Subcutaneous abdominal adipose tissue (tissue), 5 donors: ENCODE measurements at regions not wholly inside any gene's neighbourhood (a gene's known extent, or its start where the extent isn't known, plus 50 kb on each side); places are given as distances from the start of the nearest gene placed in this dataset.
"Not testable (repeated sequence)": the region's sequence is repeated elsewhere in the genome, so short reads cannot be mapped to it uniquely, and the experiment has no call there.

ENCODE experiments used
- H3K27ac ChIP-seq: one replicate; pipeline ENCODE4 v1.7.0; 2013; ENCODE audit warnings: low read depth, mild to moderate bottlenecking, inconsistent platforms, low read length, moderate library complexity
- H3K27me3 ChIP-seq, 5 donors: one replicate each; pipeline ENCODE4 v1.7.0; 2013; ENCODE audit warnings: low read length in 5 of 5, inconsistent platforms in 1 of 5; ENCODE audit not compliant: control insufficient read depth in 5 of 5, insufficient read depth in 4 of 5
- H3K36me3 ChIP-seq, 5 donors: one replicate each; pipeline ENCODE4 v1.7.0; 2013; ENCODE audit warnings: low read length in 5 of 5; ENCODE audit not compliant: control insufficient read depth in 5 of 5, insufficient read depth in 5 of 5
- H3K4me1 ChIP-seq, 5 donors: one replicate each; pipeline ENCODE4 v1.7.0; 2013; ENCODE audit warnings: low read length in 5 of 5, mild to moderate bottlenecking in 3 of 5, moderate library complexity in 1 of 5; ENCODE audit not compliant: control insufficient read depth in 5 of 5, insufficient read depth in 5 of 5
- H3K4me3 ChIP-seq, 5 donors: one replicate each; pipeline ENCODE4 v1.7.0; 2013; ENCODE audit warnings: low read length in 5 of 5, low read depth in 1 of 5
- H3K9ac ChIP-seq, 5 donors: one replicate each; pipeline ENCODE4 v1.7.0; 2013; ENCODE audit warnings: low read length in 5 of 5, mild to moderate bottlenecking in 4 of 5, moderate library complexity in 3 of 5
- H3K9me3 ChIP-seq, 5 donors: one replicate each; pipeline ENCODE4 v1.7.0; 2013; ENCODE audit warnings: low read length in 5 of 5; ENCODE audit not compliant: control insufficient read depth in 5 of 5
- donor health status: healthy.
- donor health status: healthy.
- donor health status: healthy.
- donor health status: healthy.
- donor health status: healthy.

GRCh38 chr14:71554323-71554722, 377.9 kb upstream of the RGS6 start:
- H3K4me3 ChIP-seq = no peak overlapping the region
- H3K27me3 ChIP-seq = no peaks in the 10 kb centered on the region
- no peak overlapping the region for H3K27ac ChIP-seq
- H3K36me3 ChIP-seq = no peaks in the 10 kb centered on the region
- peaks cover 0 to 4% (median 0%) of the 10 kb centered on the region in 5 donors for H3K9me3 ChIP-seq
- no peak overlapping the region for H3K9ac ChIP-seq
- H3K4me1 ChIP-seq = no peaks in the 10 kb centered on the region

DNA sequence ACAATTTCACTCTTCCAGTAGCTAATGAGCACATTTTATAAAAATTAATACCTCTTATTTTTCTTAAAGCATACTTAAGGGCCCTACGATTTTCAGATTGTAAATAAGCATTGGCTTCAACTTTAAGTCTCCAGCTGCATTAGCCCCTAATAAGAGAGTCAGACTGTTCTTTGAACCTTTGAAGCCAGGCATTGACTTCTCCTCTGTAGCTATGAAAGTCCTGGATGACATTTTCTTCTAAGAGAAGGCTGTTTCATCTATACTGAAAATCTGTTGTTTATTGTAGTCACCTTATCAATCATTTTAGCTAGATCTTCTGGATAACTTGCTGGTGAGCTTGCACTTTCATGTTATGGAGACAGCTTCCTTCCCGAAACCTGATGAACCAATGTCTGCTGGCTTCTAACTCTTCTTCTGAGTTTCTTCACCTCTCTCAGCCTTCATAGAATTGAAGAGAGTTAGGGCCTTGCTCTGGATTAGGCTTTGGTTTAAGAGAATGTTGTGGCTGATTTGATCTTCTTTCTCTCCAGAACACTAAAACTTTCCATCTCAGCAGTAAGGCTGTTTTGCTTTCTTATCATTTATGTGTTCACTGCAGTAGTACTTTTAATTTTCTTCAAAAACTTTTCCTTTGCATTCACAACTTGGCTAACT, 377.1 kb upstream of the RGS6 start:
- H3K9me3 ChIP-seq = peaks cover 0 to 4% (median 0%) of the 10 kb centered on the region in 5 donors
- no peak overlapping the region for H3K27ac ChIP-seq
- H3K9ac ChIP-seq = no peak overlapping the region
- H3K36me3 ChIP-seq = no peaks in the 10 kb centered on the region
- no peaks in the 10 kb centered on the region for H3K4me1 ChIP-seq
- no peaks in the 10 kb centered on the region for H3K27me3 ChIP-seq
- no peak overlapping the region for H3K4me3 ChIP-seq

- Histone ChIP-seq H3K36me3 (no peaks in the 10 kb centered on the region), H3K4me1 (no peaks in the 10 kb centered on the region), H3K9me3 (peaks cover 0 to 4% (median 0%) of the 10 kb centered on the region in 5 donors), H3K9ac (no peak overlapping the region), H3K27me3 (no peaks in the 10 kb centered on the region), H3K27ac (no peak overlapping the region), H3K4me3 (no peak overlapping the region)
Observed at GRCh38 chr14:71555654-71556559, 376.3 kb upstream of the RGS6 start.

DNA sequence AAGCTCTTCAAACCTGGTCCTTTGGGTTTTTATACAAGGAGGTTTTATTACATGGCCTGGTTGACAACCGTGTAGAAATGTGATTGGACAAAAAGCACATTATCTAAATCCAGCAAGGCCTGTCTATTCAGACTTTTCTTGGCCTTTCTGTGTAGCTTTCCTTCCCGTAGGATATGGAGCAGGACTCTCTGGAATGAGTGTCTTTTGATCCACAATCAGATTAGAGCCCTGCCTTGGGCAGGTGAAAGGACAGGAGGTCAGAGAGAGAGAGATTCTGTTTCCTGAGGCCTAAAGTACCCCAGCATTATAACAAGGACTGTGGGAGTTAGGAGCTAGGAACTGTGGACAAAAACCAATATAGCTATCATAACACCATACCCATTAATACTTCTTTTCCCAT, 375.5 kb upstream of the RGS6 start:
- Histone ChIP-seq H3K27ac (no peak overlapping the region), H3K9me3 (peaks cover 0 to 4% (median 0%) of the 10 kb centered on the region in 5 donors), H3K9ac (no peak overlapping the region), H3K27me3 (no peaks in the 10 kb centered on the region), H3K4me3 (no peak overlapping the region), H3K4me1 (no peaks in the 10 kb centered on the region), H3K36me3 (no peaks in the 10 kb centered on the region)

DNA sequence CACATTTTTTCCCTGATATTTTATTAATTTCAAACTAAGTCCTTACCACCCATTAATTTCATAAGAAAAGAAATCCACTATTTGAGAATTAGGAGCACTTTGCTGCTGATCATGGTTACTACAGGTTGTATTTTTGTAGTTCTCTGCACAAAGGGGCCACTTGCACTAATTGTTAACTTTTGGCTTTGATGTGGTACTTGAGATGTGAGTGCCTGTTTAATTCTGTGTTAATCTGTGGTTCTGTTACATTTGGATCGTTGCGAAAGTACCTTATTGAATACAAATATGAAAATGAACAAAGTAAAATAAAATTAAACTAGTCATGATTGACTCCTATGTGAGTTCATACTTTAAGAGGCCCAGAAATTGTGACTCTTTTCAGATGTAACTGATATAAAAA, 374.9 kb upstream of the RGS6 start:
- H3K4me1 ChIP-seq = no peaks in the 10 kb centered on the region
- H3K4me3 ChIP-seq = no peak overlapping the region
- H3K9me3 ChIP-seq = peaks cover 0 to 4% (median 0%) of the 10 kb centered on the region in 5 donors
- no peak overlapping the region for H3K27ac ChIP-seq
- no peaks in the 10 kb centered on the region for H3K27me3 ChIP-seq
- H3K9ac ChIP-seq = no peak overlapping the region
- H3K36me3 ChIP-seq = no peaks in the 10 kb centered on the region

DNA sequence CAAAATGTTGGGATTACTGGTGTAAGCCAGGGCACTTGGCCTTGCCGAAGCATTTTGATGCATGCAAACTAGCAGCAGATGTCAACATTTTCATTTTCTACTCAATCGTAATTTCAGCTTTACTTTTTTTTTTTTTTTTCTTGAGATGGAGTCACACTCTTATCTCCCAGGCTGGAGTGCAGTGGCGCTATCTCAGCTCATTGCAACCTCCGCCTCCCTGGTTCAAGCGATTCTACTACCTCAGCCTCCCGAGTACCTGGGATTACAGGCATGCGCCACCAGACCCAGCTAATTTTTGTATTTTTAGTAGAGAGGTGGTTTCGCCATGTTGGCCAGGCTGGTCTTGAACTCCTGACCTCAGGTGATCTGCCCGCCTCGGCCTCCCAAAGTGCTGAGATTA, 373.3 kb upstream of the RGS6 start:
- H3K27me3 ChIP-seq, H3K27ac ChIP-seq, H3K4me1 ChIP-seq, H3K9me3 ChIP-seq, H3K9ac ChIP-seq, H3K36me3 ChIP-seq, H3K4me3 ChIP-seq: not testable (repeated sequence)

DNA sequence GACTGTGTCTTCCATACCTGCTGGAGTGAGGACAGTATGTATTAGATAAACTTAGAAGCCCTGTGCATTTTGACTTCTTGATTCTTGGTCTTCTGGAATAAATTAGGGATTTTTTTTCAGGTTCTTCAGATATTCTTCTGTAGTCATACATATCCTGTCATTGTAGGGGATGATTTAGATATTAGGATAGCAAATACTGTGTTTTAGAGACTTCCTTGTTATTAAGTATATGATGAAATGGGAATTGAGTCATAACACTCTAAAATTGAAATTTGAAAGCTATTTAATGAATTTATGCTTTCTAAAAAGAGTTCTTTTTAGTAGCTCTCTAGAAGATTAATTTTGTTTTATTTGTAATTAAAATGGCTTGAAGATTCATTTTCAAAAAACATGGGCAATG, 371.5 kb upstream of the RGS6 start:
- H3K9ac ChIP-seq = no peak overlapping the region
- H3K27me3 ChIP-seq = no peaks in the 10 kb centered on the region
- H3K4me3 ChIP-seq = no peak overlapping the region
- no peaks in the 10 kb centered on the region for H3K36me3 ChIP-seq
- no peaks in the 10 kb centered on the region for H3K9me3 ChIP-seq
- H3K27ac ChIP-seq = no peak overlapping the region
- no peaks in the 10 kb centered on the region for H3K4me1 ChIP-seq

DNA sequence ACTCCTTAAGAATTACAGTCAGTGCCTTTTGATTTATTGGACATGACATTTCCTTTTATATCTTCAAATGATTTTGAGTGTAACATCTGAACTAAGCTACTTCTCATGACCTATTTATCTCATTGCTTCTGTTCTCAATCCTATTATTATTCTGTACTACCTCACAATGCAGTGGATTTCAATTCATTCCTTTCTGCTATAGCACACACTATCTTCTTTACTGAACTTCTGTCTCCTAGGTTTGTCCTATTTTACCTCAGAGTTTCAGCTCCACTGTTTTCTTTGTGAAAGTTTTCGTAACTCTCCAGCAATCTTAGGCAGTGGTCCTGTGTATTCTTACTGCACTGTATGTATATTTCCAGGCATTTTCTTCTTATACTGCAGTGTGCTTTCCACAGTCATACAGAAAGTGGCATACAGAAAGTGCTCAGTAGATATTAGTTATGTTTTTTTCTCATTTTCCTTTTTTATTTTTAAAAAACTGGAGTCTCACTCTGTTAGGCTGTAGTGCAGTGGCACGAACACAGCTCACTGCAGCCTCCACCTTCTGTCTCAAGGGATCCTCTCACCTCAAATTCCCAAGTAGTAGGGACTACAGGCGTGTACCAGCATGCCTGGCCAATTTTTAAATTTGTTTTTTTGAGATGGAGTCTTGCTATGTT, 368.6 kb upstream of the RGS6 start:
- Histone ChIP-seq H3K27ac (no peak overlapping the region), H3K36me3 (no peaks in the 10 kb centered on the region), H3K9me3 (no peaks in the 10 kb centered on the region), H3K4me1 (peaks cover 0 to 2% (median 0%) of the 10 kb centered on the region in 5 donors), H3K4me3 (no peak overlapping the region), H3K9ac (no peak overlapping the region), H3K27me3 (no peaks in the 10 kb centered on the region)

GRCh38 chr14:71566276-71566675, 366.0 kb upstream of the RGS6 start:
- H3K4me3 ChIP-seq = no peak overlapping the region

More at GRCh38 chr14:71566276-71566675, 366.0 kb upstream of the RGS6 start:
- no peaks in the 10 kb centered on the region for H3K27me3 ChIP-seq
- no peak overlapping the region for H3K27ac ChIP-seq
- H3K4me1 ChIP-seq = peaks cover 0 to 2% (median 0%) of the 10 kb centered on the region in 5 donors
- no peaks in the 10 kb centered on the region for H3K36me3 ChIP-seq
- no peak overlapping the region for H3K9ac ChIP-seq
- H3K9me3 ChIP-seq = no peaks in the 10 kb centered on the region
